ENCODE measurements at regions not wholly inside any gene's neighbourhood (a gene's known extent, or its start where the extent isn't known, plus 50 kb on each side); places are given as distances from the start of the nearest gene placed in this dataset.

DNA sequence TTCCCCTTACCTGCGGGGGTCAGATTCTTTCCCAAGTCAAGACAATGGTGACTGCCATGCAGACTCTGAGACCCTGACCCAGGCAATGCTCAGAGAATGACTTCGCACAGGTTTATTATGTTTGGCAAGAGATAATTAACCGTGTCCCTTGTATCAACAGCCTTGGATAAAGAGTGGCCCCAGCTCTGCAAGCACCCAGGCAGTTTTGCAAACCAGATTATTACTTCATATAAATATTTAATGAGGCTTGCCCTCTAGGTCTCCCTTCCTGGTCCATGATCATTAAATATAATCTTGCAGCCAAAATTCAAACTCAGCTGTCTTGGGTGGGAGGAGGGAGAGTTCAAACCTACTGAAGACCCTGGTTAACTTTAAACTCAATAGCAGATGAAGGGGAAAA is 156.5 kb downstream of the ANKRD60 start:
- Histone ChIP-seq H3K9me3 (no peaks in the 10 kb centered on the region), H3K36me3 (no peaks in the 10 kb centered on the region), H3K27ac (no peak overlapping the region), H3K27me3 (replicated peaks in 1 of 7) (peaks cover 0 to 23% (median 0%) of the 10 kb centered on the region in 7 donors), H3K4me1 (peaks cover 0 to 14% (median 9%) of the 10 kb centered on the region in 6 donors), H3K4me3 (no peak overlapping the region)
- TF ChIP-seq, protein P1, sequence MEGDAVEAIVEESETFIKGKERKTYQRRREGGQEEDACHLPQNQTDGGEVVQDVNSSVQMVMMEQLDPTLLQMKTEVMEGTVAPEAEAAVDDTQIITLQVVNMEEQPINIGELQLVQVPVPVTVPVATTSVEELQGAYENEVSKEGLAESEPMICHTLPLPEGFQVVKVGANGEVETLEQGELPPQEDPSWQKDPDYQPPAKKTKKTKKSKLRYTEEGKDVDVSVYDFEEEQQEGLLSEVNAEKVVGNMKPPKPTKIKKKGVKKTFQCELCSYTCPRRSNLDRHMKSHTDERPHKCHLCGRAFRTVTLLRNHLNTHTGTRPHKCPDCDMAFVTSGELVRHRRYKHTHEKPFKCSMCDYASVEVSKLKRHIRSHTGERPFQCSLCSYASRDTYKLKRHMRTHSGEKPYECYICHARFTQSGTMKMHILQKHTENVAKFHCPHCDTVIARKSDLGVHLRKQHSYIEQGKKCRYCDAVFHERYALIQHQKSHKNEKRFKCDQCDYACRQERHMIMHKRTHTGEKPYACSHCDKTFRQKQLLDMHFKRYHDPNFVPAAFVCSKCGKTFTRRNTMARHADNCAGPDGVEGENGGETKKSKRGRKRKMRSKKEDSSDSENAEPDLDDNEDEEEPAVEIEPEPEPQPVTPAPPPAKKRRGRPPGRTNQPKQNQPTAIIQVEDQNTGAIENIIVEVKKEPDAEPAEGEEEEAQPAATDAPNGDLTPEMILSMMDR (IDR thresholded peaks at IDR 0.05 in 8 of 11, conservative IDR thresholded peaks at IDR 0.05 in 3 of 11): no peak
- TF ChIP-seq POLR2AphosphoS5 (IDR thresholded peaks at IDR 0.05) (no peak), POLR2A (IDR thresholded peaks at IDR 0.05) (no peak)
- intact Hi-C loops (cut with DNase I; ENCODE audit: low total_unique reads): no loop called here
- 73 to 93% (median 90%) methylated on average over 3 of the region's 3 CpGs for WGBS, 5 donors
- no peak for DNase-seq

DNA sequence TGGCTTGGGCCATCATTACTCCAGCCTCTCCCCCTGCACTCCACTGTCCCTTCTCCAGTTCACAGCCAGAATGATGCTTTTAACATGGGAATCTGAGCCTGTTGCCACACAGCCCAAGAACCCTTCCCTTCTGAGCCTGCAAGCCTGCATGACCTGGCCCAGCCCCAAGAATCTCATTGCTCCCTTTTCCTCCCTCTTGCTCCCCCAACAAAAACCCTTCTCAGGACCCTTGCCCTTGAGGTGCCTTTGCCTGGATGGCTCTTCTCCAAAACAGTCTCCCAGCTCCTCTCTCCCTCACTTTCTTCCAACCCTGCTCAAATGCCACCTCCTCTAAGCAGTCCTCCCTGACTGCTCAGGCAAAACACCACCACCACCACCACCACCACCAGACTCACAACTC is 157.2 kb downstream of the ANKRD60 start:
- DNase-seq: peak; percentile 37
- Histone ChIP-seq H3K4me1 (peaks cover 0 to 14% (median 9%) of the 10 kb centered on the region in 6 donors), H3K27ac (no peak overlapping the region), H3K9me3 (no peaks in the 10 kb centered on the region), H3K27me3 (replicated peaks in 1 of 7) (peaks cover 0 to 23% (median 0%) of the 10 kb centered on the region in 7 donors), H3K4me3 (no peak overlapping the region), H3K36me3 (no peaks in the 10 kb centered on the region)
- TF ChIP-seq, protein P1 (IDR thresholded peaks at IDR 0.05 in 8 of 11, conservative IDR thresholded peaks at IDR 0.05 in 3 of 11): no peak
- TF ChIP-seq POLR2AphosphoS5 (IDR thresholded peaks at IDR 0.05) (no peak), POLR2A (IDR thresholded peaks at IDR 0.05) (no peak)
- intact Hi-C loops (cut with DNase I; ENCODE audit: low total_unique reads): no loop called here

DNA sequence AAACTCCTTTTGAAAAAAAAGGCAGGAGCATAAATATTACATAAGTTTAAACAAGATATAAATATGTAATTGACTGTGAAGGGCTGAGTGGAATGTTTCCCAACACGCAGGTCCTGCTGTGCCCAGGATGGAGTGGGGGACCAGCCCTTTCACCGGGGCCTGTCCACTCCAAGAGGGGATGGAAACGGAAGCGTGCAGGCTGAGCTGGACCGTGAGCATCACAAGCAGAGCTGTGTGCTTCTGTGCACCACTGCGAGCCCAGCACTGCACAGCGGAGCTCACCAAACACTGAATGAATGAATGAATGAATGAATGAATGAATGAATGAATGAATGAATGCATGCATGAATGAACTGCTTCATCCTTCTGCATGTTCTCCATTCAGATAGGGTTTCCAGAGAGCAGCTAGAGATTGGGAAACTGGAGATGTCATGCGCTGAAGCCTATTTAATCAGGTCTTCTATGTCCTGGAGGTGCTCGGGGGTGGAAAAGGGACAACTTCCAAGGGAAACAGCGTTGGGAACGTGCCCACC is 157.7 kb downstream of the ANKRD60 start:
- TF ChIP-seq POLR2A (IDR thresholded peaks at IDR 0.05) (no peak), POLR2AphosphoS5 (IDR thresholded peaks at IDR 0.05) (no peak)
- TF ChIP-seq, protein P1 (IDR thresholded peaks at IDR 0.05 in 8 of 11, conservative IDR thresholded peaks at IDR 0.05 in 3 of 11): no peak
- Histone ChIP-seq H3K4me3 (no peak overlapping the region), H3K9me3 (no peaks in the 10 kb centered on the region), H3K27me3 (replicated peaks in 1 of 7) (peaks cover 0 to 23% (median 0%) of the 10 kb centered on the region in 7 donors), H3K27ac (no peak overlapping the region), H3K36me3 (no peaks in the 10 kb centered on the region), H3K4me1 (peaks cover 0 to 13% (median 9%) of the 10 kb centered on the region in 6 donors)
- peak; percentile 43 for DNase-seq
- intact Hi-C loops (cut with DNase I; ENCODE audit: low total_unique reads): no loop called here
- 79 to 90% (median 83%) methylated on average over 11 of the region's 11 CpGs for WGBS, 5 donors

DNA sequence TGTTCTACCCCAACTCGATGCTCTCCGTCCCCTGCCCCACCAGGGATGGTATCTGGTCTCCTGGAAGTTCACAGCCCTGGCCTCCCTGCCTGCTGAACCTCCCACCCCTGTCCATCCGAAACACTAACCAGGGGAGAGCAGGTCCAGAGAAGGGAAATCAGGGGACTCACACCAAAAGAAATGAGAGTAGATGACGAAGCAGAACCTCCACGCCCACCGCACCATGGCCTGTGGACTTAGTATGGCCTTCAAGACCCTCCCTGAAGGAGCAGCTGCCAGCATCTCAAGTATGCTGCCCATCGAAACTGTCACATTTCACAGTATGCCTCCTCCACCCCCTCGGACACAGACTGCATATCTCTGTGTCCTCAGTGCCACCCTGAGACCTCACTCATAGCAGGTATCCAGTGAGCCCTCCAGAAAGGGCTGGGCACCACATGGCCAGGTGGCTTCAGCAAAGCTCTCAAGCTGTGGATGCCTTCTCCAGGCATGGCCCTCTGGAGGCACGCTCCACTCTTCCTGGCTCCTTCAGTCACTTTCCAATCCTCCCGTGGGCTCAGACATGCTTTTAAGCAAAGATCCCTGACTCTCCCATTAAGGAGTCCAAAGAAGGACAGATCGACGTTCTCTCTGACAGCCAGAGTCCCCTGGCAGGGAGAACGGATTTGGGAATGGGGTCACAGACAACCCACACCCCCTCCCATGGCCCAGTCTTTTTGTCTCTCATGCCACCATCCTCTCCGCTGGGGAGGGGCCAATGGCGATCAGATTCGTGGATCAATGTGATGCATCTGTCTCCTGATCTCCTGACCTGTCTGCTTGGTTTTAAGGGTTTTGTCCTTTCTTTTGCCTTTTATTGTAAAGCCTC is 158.4 kb downstream of the ANKRD60 start:
- DNase-seq: peak; percentile 32
- WGBS, 5 donors: 78 to 92% (median 83%) methylated on average over 16 of the region's 16 CpGs
- no peak overlapping the region for H3K27ac ChIP-seq
- H3K4me3 ChIP-seq: no peak overlapping the region
- H3K36me3 ChIP-seq: no peaks in the 10 kb centered on the region
- no peaks in the 10 kb centered on the region for H3K9me3 ChIP-seq
- intact Hi-C loops (cut with DNase I; ENCODE audit: low total_unique reads): no loop called here
- TF ChIP-seq, protein P1 (IDR thresholded peaks at IDR 0.05 in 8 of 11, conservative IDR thresholded peaks at IDR 0.05 in 3 of 11): no peak
- TF ChIP-seq POLR2A (IDR thresholded peaks at IDR 0.05) (no peak), POLR2AphosphoS5 (IDR thresholded peaks at IDR 0.05) (no peak)
- peaks cover 0 to 23% (median 0%) of the 10 kb centered on the region in 7 donors for H3K27me3 ChIP-seq (replicated peaks in 1 of 7)
- H3K4me1 ChIP-seq: peaks cover 0 to 11% (median 7%) of the 10 kb centered on the region in 6 donors
